K562 (cell line): ENCODE measurements at regions not wholly inside any gene's neighbourhood (a gene's known extent, or its start where the extent isn't known, plus 50 kb on each side); places are given as distances from the start of the nearest gene placed in this dataset.

Experiments used
- ATAC-seq: fragments of 200-7000 bp; cut with Tn5 transposase; 3 replicates; pipeline ENCODE4 v1.9.1; 2020; ENCODE audit warnings: moderate library complexity
- BruUV-seq: library from RNA; stranded (reverse); fragments of 400-500 nt; replicated peaks from 2 replicates; lab custom pipeline; 2021; lab: Mats Ljungman, UMichigan
- CTCF ChIA-PET: fragments of 300-600 bp; formaldehyde crosslinking; extraction: SDS; loops from one replicate; lab custom pipeline; 2021; ENCODE audit warnings: low intra/inter-chr PET ratio; lab: Yijun Ruan, JAX
- POLR2A ChIA-PET: fragments of 300-600, 350-650 bp; sonication (Branson Sonifier 250); formaldehyde crosslinking; extraction: SDS; loops from one replicate; lab custom pipeline; 2021; ENCODE audit warnings: antibody characterized with exemption, inconsistent platforms; lab: Yijun Ruan, JAX
- DNase-seq, 4 experiments: peaks; one replicate each; pipeline versions ENCODE4 v3.0.0 to v3.0.0-alpha.2; 2011 to 2018; ENCODE audit warnings: low spot score in 3 of 4, mixed read lengths in 3 of 4; ENCODE audit errors: extremely low read depth in 1 of 4
- FAIRE-seq: peaks from 2 replicates; lab custom pipeline; 2011; peaks lifted over from hg19 to GRCh38; lab: Jason Lieb, UNC
- H2AFZ ChIP-seq: 2 replicates; pipeline ENCODE4 v1.6.0; 2011; ENCODE audit warnings: low read depth, low read length, control low read depth, inconsistent platforms
- H3K27ac ChIP-seq: fragments of 200-600 bp; 3 replicates; pipeline ENCODE4 v1.8.0; 2011; ENCODE audit warnings: low read depth, mild to moderate bottlenecking, control low read depth, inconsistent platforms, low read length, moderate library complexity, mixed read lengths; ENCODE audit errors: extremely low read depth
- H3K27me3 ChIP-seq, 2 experiments: fragments of 300-600 bp in 1 of 2; 2 replicates in 1 of 2; 3 replicates in 1 of 2; pipeline versions ENCODE4 v1.6.0 to v1.8.0; 2011; ENCODE audit warnings: inconsistent platforms in 2 of 2, low read length in 2 of 2, mild to moderate bottlenecking in 1 of 2, mixed read lengths in 1 of 2, moderate library complexity in 1 of 2; ENCODE audit not compliant: control insufficient read depth in 2 of 2, insufficient read depth in 2 of 2
- H3K36me3 ChIP-seq: fragments of 300-600 bp; 3 replicates; pipeline ENCODE4 v1.8.0; 2011; ENCODE audit warnings: mild to moderate bottlenecking, low read length, inconsistent platforms; ENCODE audit not compliant: control insufficient read depth, insufficient read depth
- H3K4me1 ChIP-seq, 2 experiments: fragments of 200-600 bp in 1 of 2; replicated peaks in 1 of 2; 2 replicates in 1 of 2; 3 replicates in 1 of 2; pipeline versions ENCODE4 v1.5.1 to v1.8.0; 2011; ENCODE audit warnings: inconsistent platforms in 2 of 2, low read length in 2 of 2, mild to moderate bottlenecking in 1 of 2, mixed read lengths in 1 of 2, moderate library complexity in 1 of 2; ENCODE audit not compliant: control insufficient read depth in 2 of 2, insufficient read depth in 2 of 2
- H3K4me2 ChIP-seq: 2 replicates; pipeline ENCODE4 v1.6.1; 2011; ENCODE audit warnings: low read length, control low read depth, inconsistent platforms, mixed read lengths; ENCODE audit not compliant: insufficient read depth
- H3K4me3 ChIP-seq: fragments of 200-600 bp; sonication (generic), shearing (Covaris generic); 2 replicates; pipeline ENCODE4 v1.5.1; 2016; ENCODE audit warnings: control low read depth, inconsistent platforms
- H3K79me2 ChIP-seq: fragments of 200-600 bp; 3 replicates; pipeline ENCODE4 v1.8.0; 2011; ENCODE audit warnings: low read length, inconsistent platforms; ENCODE audit not compliant: control insufficient read depth, insufficient read depth
- H3K9ac ChIP-seq, 2 experiments: 2 replicates each; pipeline versions ENCODE4 v1.6.0 to v1.6.1; 2011; ENCODE audit warnings: low read depth in 2 of 2, low read length in 2 of 2, control low read depth in 1 of 2, inconsistent platforms in 1 of 2, mild to moderate bottlenecking in 1 of 2, mixed read lengths in 1 of 2; ENCODE audit not compliant: insufficient read depth in 1 of 2
- H3K9me1 ChIP-seq: one replicate; pipeline ENCODE4 v1.6.0; 2011; ENCODE audit warnings: inconsistent platforms, mild to moderate bottlenecking, low read length, moderate library complexity; ENCODE audit not compliant: control insufficient read depth, insufficient read depth
- H3K9me3 ChIP-seq: replicated peaks from 2 replicates; pipeline ENCODE4 v1.5.1; 2011; ENCODE audit warnings: low read depth, low read length, inconsistent platforms; ENCODE audit not compliant: control insufficient read depth, insufficient read depth
- H4K20me1 ChIP-seq: replicated peaks from 2 replicates; pipeline ENCODE4 v1.6.1; 2011; ENCODE audit warnings: low read length, inconsistent platforms, mixed read lengths; ENCODE audit not compliant: control insufficient read depth, insufficient read depth
- WGBS: fragments of 100-300 bp; shearing (Covaris generic); methylation state at CpG from one replicate; pipeline ENCODE4 v1.1.6; 2016; ENCODE audit warnings: low coverage, mixed read lengths; ENCODE audit not compliant: insufficient coverage; ENCODE audit errors: missing lambda C conversion rate; 5-methylcytosine and 5-hydroxymethylcytosine counted together
- in situ Hi-C: fragments of 300-500 bp; cut with MboI; formaldehyde crosslinking; loops from 4 replicates; pipeline ENCODE4 v1.15.0; 2018; ENCODE audit warnings: inconsistent platforms, mixed read lengths
- intact Hi-C: fragments of 100-400 bp; cut with micrococcal nuclease; formaldehyde crosslinking; loops from 2 replicates; pipeline ENCODE4 v1.14.2; 2022
- TF ChIP-seq, protein P1 (sequence below): sonication (generic); formaldehyde crosslinking; IDR thresholded peaks from 2 replicates; pipeline ENCODE4 v1.8.1; 2023; ENCODE audit warnings: mild to moderate bottlenecking, missing genetic modification reagents
- TF ChIP-seq, protein P2 (sequence below): sonication (generic); formaldehyde crosslinking; IDR thresholded peaks from 2 replicates; pipeline ENCODE4 v1.8.1; 2023; ENCODE audit warnings: mild to moderate bottlenecking, missing genetic modification reagents

DNA sequence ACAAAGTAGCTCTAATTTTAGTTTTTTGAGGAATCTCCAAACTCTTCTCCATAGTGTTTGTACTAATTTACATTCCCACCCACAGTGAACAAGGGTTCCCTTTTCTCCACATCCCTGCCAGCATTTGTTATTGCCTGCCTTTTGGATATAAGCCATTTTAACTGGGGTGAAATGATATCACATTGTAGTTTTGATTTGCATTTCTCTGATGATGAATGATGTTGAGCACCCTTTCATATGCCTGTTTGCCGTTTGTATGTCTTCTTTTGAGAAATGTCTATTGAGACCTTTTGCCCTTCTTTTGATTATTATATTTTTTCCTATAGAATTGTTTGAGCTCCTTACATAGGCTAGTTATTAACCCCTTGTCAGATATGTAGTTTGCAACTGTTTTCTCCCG, 239.9 kb upstream of the TPM1 start (continued):
- TF ChIP-seq, protein P1, sequence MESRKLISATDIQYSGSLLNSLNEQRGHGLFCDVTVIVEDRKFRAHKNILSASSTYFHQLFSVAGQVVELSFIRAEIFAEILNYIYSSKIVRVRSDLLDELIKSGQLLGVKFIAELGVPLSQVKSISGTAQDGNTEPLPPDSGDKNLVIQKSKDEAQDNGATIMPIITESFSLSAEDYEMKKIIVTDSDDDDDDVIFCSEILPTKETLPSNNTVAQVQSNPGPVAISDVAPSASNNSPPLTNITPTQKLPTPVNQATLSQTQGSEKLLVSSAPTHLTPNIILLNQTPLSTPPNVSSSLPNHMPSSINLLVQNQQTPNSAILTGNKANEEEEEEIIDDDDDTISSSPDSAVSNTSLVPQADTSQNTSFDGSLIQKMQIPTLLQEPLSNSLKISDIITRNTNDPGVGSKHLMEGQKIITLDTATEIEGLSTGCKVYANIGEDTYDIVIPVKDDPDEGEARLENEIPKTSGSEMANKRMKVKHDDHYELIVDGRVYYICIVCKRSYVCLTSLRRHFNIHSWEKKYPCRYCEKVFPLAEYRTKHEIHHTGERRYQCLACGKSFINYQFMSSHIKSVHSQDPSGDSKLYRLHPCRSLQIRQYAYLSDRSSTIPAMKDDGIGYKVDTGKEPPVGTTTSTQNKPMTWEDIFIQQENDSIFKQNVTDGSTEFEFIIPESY (CRISPR knock-in tag) = no peak

DNA sequence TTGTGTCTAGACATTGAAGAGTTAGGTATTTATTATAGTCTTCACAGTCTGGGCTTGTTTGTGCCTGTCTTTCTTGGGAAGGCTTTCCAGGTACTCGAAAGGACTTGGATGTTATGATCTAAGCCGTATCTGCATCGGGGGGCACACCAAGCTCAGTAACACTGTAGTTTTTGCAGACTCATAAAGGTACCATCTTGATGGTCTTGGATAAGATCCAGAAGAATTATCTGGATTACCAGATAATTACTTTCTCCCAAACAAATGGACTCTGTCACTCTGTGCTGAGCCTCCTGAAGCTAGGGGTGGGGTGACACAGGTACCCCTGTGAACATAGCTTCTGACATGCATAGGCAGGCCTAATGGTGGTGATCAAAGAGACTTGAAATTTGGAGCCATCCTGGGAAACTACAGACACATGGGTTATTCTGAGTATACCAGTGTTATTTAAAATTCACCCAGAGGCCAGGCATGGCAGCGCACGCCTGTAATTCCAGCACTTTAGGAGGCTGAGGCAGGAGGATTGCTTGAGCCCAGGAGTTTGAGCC, 238.6 kb upstream of the TPM1 start:
- no peak overlapping the region for H2AFZ ChIP-seq
- intact Hi-C loops (no loop called here), in situ Hi-C loops (no loop called here)
- H3K79me2 ChIP-seq = no peaks in the 10 kb centered on the region
- no peaks in the 10 kb centered on the region for H4K20me1 ChIP-seq
- no peaks in the 10 kb centered on the region for H3K9me3 ChIP-seq
- no peak overlapping the region for H3K9ac ChIP-seq
- no peak overlapping the region for H3K4me2 ChIP-seq
- DNase-seq (no peak), FAIRE-seq (no peak), ATAC-seq (no peak)
- H3K27me3 ChIP-seq = peaks cover 0 to 24% of the 10 kb centered on the region in 2 experiments; a peak in 2 of 5 replicates
- no peak overlapping the region for H3K27ac ChIP-seq
- WGBS = 1% methylated on average over 5 of the region's 5 CpGs
- H3K4me1 ChIP-seq = no peaks in the 10 kb centered on the region
- no peaks in the 10 kb centered on the region for H3K36me3 ChIP-seq
- TF ChIP-seq, protein P2, sequence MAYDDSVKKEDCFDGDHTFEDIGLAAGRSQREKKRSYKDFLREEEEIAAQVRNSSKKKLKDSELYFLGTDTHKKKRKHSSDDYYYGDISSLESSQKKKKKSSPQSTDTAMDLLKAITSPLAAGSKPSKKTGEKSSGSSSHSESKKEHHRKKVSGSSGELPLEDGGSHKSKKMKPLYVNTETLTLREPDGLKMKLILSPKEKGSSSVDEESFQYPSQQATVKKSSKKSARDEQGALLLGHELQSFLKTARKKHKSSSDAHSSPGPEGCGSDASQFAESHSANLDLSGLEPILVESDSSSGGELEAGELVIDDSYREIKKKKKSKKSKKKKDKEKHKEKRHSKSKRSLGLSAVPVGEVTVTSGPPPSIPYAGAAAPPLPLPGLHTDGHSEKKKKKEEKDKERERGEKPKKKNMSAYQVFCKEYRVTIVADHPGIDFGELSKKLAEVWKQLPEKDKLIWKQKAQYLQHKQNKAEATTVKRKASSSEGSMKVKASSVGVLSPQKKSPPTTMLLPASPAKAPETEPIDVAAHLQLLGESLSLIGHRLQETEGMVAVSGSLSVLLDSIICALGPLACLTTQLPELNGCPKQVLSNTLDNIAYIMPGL (CRISPR knock-in tag) = no peak
- BruUV-seq = no TSS peak
- ChIA-PET CTCF (no interaction called here), POLR2A (interaction anchor here (0.5 to 0.7 kb wide), 2 partner anchors 16 to 23 kb away, joined by 3 read pairs; no protein-coding TSS in a partner anchor)
- H3K4me3 ChIP-seq = no peak overlapping the region
- no peaks in the 10 kb centered on the region for H3K9me1 ChIP-seq
